ENCODE measurements at regions not wholly inside any gene's neighbourhood (a gene's known extent, or its start where the extent isn't known, plus 50 kb on each side); places are given as distances from the start of the nearest gene placed in this dataset.
A peak's percentile ranks its signal among the peaks of the same experiment; 100 is the strongest.

DNA sequence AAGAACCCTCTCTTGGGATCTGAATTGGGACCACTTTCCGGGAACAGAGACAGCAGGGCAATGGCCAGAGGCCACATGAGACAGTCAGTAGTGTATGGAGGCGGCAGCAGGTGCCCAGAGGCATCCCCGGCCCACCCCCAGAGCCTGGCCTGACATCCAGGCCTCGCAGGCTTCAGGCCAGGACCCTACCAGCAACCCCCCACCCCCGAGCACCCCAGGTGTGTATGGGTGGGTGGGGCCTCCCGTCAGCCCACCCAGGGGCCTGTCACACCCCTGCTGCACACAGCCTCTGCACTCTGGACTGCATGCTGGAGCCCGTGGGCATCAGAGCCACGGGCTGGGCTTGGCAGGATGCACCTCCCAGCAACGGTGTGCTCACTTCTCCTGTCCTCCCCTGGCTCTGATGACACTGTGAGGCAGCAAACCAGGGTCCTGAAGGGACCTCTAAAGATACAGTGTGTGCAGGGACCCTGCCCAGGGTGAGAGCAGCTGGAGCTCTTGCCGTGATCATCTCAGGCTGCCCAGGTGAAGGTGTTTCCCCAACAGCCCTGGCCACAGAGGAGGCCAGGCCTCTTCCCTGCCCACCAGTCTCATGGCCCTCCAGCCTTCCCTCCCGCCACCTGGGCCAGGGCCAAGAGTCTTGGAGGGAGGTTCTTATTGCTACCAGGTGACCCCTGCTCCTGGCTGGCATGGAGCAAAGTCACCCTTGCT is 88.8 kb upstream of the SEPTIN5 start:
- peak overlapping the region in 1 of 2 experiments; percentile 46; a peak in 2 of 5 replicates for H3K4me3 Mint-ChIP-seq
- H3K23me2 ChIP-seq (ENCODE audit: insufficient read length, low read depth, low read length, poor library complexity, severe bottlenecking) = no peaks in the 10 kb centered on the region
- H3K56ac ChIP-seq (ENCODE audit: insufficient read length, low read depth, low read length) = no peak overlapping the region
- no peaks in the 10 kb centered on the region; a peak in 1 of 7 replicates for H3K36me3 Mint-ChIP-seq (ENCODE audit: insufficient read depth in 1 of 3, low read depth in 3 of 3)
- H3K9me3 Mint-ChIP-seq = no peaks in the 10 kb centered on the region; a peak in 1 of 5 replicates
- TF ChIP-seq, protein P1, sequence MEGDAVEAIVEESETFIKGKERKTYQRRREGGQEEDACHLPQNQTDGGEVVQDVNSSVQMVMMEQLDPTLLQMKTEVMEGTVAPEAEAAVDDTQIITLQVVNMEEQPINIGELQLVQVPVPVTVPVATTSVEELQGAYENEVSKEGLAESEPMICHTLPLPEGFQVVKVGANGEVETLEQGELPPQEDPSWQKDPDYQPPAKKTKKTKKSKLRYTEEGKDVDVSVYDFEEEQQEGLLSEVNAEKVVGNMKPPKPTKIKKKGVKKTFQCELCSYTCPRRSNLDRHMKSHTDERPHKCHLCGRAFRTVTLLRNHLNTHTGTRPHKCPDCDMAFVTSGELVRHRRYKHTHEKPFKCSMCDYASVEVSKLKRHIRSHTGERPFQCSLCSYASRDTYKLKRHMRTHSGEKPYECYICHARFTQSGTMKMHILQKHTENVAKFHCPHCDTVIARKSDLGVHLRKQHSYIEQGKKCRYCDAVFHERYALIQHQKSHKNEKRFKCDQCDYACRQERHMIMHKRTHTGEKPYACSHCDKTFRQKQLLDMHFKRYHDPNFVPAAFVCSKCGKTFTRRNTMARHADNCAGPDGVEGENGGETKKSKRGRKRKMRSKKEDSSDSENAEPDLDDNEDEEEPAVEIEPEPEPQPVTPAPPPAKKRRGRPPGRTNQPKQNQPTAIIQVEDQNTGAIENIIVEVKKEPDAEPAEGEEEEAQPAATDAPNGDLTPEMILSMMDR (conservative IDR thresholded peaks at IDR 0.05) = no peak
- H2BK15ac ChIP-seq (ENCODE audit: low read depth, low read length) = no peak overlapping the region
- H3K4me2 ChIP-seq (ENCODE audit: insufficient read depth, insufficient read length, low read length) = no peak overlapping the region
- no peak overlapping the region for H3K14ac ChIP-seq (ENCODE audit: insufficient read depth, low read length)
- DNase-seq = no peak
- no CpG with 5 or more reads among the region's 11 CpGs for WGBS (ENCODE audit: extremely low coverage, insufficient read length, low lambda C conversion rate)
- H4K8ac ChIP-seq (replicated peaks; ENCODE audit: insufficient read length, low read depth, low read length) = no peak overlapping the region
- H3K18ac ChIP-seq (ENCODE audit: insufficient read length, low read depth, low read length) = no peak overlapping the region
- peaks cover 42 to 48% of the 10 kb centered on the region in 2 experiments for H3K4me1 Mint-ChIP-seq
- H3K4me1 ChIP-seq (ENCODE audit: insufficient read depth, low read length) = peaks cover 8% of the 10 kb centered on the region; the same call in 1 of the 2 replicates
- H4K5ac ChIP-seq (ENCODE audit: insufficient read length, low read depth, low read length) = no peak overlapping the region
- no peak overlapping the region for H2BK5ac ChIP-seq (ENCODE audit: insufficient read length, low read length)
- H4K91ac ChIP-seq (ENCODE audit: insufficient read length, low read depth, low read length) = no peak overlapping the region
- H3K27me3 Mint-ChIP-seq (ENCODE audit: low read depth) = no peaks in the 10 kb centered on the region; the same call in 1 of the 2 replicates
- H3K9ac ChIP-seq (ENCODE audit: extremely low read depth, insufficient read length, low read length) = no peak overlapping the region
- no peaks in the 10 kb centered on the region for H3K79me1 ChIP-seq (ENCODE audit: insufficient read depth, low read depth, low read length, poor library complexity, severe bottlenecking)
- peak overlapping the region in 2 of 3 experiments; percentile 3 to 68; a peak in 3 of 7 replicates for H3K27ac Mint-ChIP-seq
- no peaks in the 10 kb centered on the region for H3K9me3 ChIP-seq (ENCODE audit: control insufficient read depth, low read depth, low read length)
- H2AFZ ChIP-seq (ENCODE audit: low read length) = no peak overlapping the region
- no peak overlapping the region for H2BK20ac ChIP-seq (ENCODE audit: low read depth, low read length, poor library complexity, severe bottlenecking)
- no peaks in the 10 kb centered on the region for H4K20me1 ChIP-seq (ENCODE audit: control insufficient read depth, insufficient read depth, insufficient read length)
- H3T11ph ChIP-seq (ENCODE audit: low read length) = no peak overlapping the region
- no peaks in the 10 kb centered on the region for H3K79me2 ChIP-seq (ENCODE audit: insufficient read depth, low read length)
- H2AK5ac ChIP-seq (ENCODE audit: insufficient read length, low read length) = no peak overlapping the region
- no peak overlapping the region for H3K27ac ChIP-seq (ENCODE audit: insufficient read length, low read depth, low read length)
- H3K4ac ChIP-seq (ENCODE audit: low read depth, low read length) = no peak overlapping the region
- no peak overlapping the region for H2BK120ac ChIP-seq (ENCODE audit: low read depth, low read length, poor library complexity, severe bottlenecking)
- no peak overlapping the region for H3K23ac ChIP-seq (ENCODE audit: insufficient read length, low read depth, low read length)
- no peak overlapping the region for H2BK12ac ChIP-seq (ENCODE audit: insufficient read length, low read depth, low read length)
- no peaks in the 10 kb centered on the region for H3K27me3 ChIP-seq (ENCODE audit: insufficient read depth, low read length)

Data from H9 (cell line).